ENCODE measurements at regions not wholly inside any gene's neighbourhood (a gene's known extent, or its start where the extent isn't known, plus 50 kb on each side); places are given as distances from the start of the nearest gene placed in this dataset.

DNA sequence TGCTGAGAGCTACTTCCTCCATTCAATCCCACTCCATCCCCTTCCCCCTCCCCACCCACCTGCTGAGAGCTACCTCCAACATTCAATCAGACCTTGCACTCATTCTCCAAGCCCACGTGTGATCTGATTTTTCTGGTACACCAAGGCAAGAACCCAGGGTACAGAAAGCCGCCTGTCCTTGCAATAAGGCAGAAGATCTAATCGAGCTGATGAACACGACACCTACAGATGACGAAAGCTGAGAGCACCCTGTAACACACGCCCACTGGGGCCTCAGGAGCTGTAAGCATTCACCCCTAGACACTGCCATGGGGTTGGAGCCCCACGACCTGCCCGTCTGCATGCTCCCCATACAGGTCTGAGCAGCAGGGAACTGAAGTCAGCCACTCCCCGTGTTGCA is 58.3 kb downstream of the TRIML1 start:
- no peaks in the 10 kb centered on the region for H3K4me1 Mint-ChIP-seq (ENCODE audit: low read depth)
- H3K27ac Mint-ChIP-seq: no peak overlapping the region
- H3K36me3 Mint-ChIP-seq (ENCODE audit: low read depth): no peaks in the 10 kb centered on the region
- H3K4me3 Mint-ChIP-seq: no peak overlapping the region
- H3K9me3 Mint-ChIP-seq: peaks cover 15% of the 10 kb centered on the region
- no peaks in the 10 kb centered on the region for H3K27me3 Mint-ChIP-seq

- H3K4me1 Mint-ChIP-seq (ENCODE audit: low read depth): no peaks in the 10 kb centered on the region
- H3K36me3 Mint-ChIP-seq (ENCODE audit: low read depth): no peaks in the 10 kb centered on the region
- H3K4me3 Mint-ChIP-seq: no peak overlapping the region
- no peak overlapping the region for H3K27ac Mint-ChIP-seq
- peaks cover 14% of the 10 kb centered on the region for H3K9me3 Mint-ChIP-seq
- no peaks in the 10 kb centered on the region for H3K27me3 Mint-ChIP-seq
These were observed 59.9 kb downstream of the TRIML1 start for GRCh38 chr4:188198982-188199792.

DNA sequence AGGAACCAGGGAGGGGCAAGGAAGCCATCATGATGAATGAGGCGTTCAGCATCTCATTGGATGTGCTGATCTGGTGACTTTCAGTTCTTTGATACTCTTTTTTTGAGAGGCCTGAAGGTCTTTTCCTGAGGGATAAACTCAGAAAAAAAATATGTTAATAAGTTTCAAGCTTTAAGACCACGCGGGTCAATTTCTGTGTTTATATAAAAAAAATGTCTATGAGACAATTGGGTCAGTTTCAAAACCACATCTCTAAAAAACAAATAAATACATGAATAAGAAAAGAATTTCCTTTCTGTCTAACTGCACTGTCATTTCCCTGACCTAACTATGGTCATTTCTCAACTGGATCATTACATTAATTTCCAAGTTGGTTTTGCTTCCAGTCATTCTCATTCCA is 62.6 kb downstream of the TRIML1 start:
- H3K36me3 Mint-ChIP-seq (ENCODE audit: low read depth): no peaks in the 10 kb centered on the region
- H3K27ac Mint-ChIP-seq: no peak overlapping the region
- no peak overlapping the region for H3K4me3 Mint-ChIP-seq
- H3K9me3 Mint-ChIP-seq: peaks cover 17% of the 10 kb centered on the region
- H3K4me1 Mint-ChIP-seq (ENCODE audit: low read depth): no peaks in the 10 kb centered on the region
- H3K27me3 Mint-ChIP-seq: no peaks in the 10 kb centered on the region

GRCh38 chr4:188206783-188207182 is 67.5 kb downstream of the TRIML1 start:
- H3K27ac Mint-ChIP-seq: no peak overlapping the region
- no peaks in the 10 kb centered on the region for H3K27me3 Mint-ChIP-seq
- no peaks in the 10 kb centered on the region for H3K4me1 Mint-ChIP-seq (ENCODE audit: low read depth)
- no peaks in the 10 kb centered on the region for H3K36me3 Mint-ChIP-seq (ENCODE audit: low read depth)
- H3K9me3 Mint-ChIP-seq: peaks cover 16% of the 10 kb centered on the region
- H3K4me3 Mint-ChIP-seq: no peak overlapping the region

DNA sequence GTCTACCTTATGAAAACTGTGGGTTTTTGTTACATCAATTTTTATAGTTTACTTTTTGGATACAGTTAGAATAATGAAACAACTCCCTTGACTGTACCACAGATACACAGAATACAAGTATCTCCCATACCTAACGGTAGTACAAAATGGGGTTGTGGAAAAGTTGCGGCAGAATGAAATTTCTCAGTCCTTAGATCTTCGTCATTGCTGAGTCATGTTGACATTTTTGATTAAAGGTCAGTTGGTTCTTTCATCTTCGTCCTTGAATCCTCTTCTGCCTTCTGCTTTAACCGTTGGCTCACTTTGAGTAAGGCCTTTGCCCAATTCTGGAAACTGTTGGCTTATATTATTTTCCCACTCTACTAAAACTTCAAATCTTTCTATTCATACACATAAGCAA is 75.6 kb downstream of the TRIML1 start:
- H3K27me3 Mint-ChIP-seq: no peaks in the 10 kb centered on the region
- H3K36me3 Mint-ChIP-seq (ENCODE audit: low read depth): no peaks in the 10 kb centered on the region
- no peaks in the 10 kb centered on the region for H3K4me1 Mint-ChIP-seq (ENCODE audit: low read depth)
- no peak overlapping the region for H3K27ac Mint-ChIP-seq
- no peak overlapping the region for H3K4me3 Mint-ChIP-seq
- peaks cover 16% of the 10 kb centered on the region for H3K9me3 Mint-ChIP-seq

GRCh38 chr4:188218392-188218791 is 79.2 kb downstream of the TRIML1 start:
- H3K27ac Mint-ChIP-seq: no peak overlapping the region
- no peak overlapping the region for H3K4me3 Mint-ChIP-seq
- H3K4me1 Mint-ChIP-seq (ENCODE audit: low read depth): no peaks in the 10 kb centered on the region
- peaks cover 8% of the 10 kb centered on the region for H3K9me3 Mint-ChIP-seq
- H3K27me3 Mint-ChIP-seq: no peaks in the 10 kb centered on the region
- no peaks in the 10 kb centered on the region for H3K36me3 Mint-ChIP-seq (ENCODE audit: low read depth)

- H3K36me3 Mint-ChIP-seq (ENCODE audit: low read depth): no peaks in the 10 kb centered on the region
- H3K4me1 Mint-ChIP-seq (ENCODE audit: low read depth): no peaks in the 10 kb centered on the region
- H3K27ac Mint-ChIP-seq: no peak overlapping the region
- no peaks in the 10 kb centered on the region for H3K27me3 Mint-ChIP-seq
- H3K9me3 Mint-ChIP-seq: peaks cover 8% of the 10 kb centered on the region
- H3K4me3 Mint-ChIP-seq: no peak overlapping the region
These were observed 80.8 kb downstream of the TRIML1 start for GRCh38 chr4:188220006-188220405.

- H3K27ac Mint-ChIP-seq: no peak overlapping the region
- H3K9me3 Mint-ChIP-seq: peaks cover 14% of the 10 kb centered on the region
- no peak overlapping the region for H3K4me3 Mint-ChIP-seq
- no peaks in the 10 kb centered on the region for H3K4me1 Mint-ChIP-seq (ENCODE audit: low read depth)
- H3K27me3 Mint-ChIP-seq: no peaks in the 10 kb centered on the region
- H3K36me3 Mint-ChIP-seq (ENCODE audit: low read depth): no peaks in the 10 kb centered on the region
These were observed 81.8 kb downstream of the TRIML1 start for GRCh38 chr4:188221090-188221489.

DNA sequence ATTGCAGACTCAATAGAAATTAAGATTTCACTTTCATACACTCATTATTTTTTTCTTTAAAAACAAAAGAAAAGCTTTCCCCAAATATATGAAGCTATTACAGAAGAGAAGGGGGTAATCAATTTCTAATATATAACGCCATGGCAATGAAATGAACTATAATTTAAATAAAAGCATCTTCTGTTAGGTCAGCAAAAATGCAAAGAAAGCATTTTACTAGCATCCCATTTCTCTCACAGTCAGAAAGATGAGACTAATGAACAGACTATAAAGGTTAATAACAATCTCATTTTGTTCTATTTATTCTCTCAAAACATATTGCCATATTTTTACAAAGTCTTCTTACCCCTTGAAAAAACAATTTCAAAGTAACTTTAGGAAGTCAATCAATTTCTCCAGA is 89.0 kb downstream of the TRIML1 start:
- Mint-ChIP-seq H3K9me3 (peaks cover 14% of the 10 kb centered on the region), H3K4me3 (no peak overlapping the region), H3K27ac (no peak overlapping the region), H3K4me1 (ENCODE audit: low read depth) (no peaks in the 10 kb centered on the region), H3K36me3 (ENCODE audit: low read depth) (no peaks in the 10 kb centered on the region), H3K27me3 (no peaks in the 10 kb centered on the region)

DNA sequence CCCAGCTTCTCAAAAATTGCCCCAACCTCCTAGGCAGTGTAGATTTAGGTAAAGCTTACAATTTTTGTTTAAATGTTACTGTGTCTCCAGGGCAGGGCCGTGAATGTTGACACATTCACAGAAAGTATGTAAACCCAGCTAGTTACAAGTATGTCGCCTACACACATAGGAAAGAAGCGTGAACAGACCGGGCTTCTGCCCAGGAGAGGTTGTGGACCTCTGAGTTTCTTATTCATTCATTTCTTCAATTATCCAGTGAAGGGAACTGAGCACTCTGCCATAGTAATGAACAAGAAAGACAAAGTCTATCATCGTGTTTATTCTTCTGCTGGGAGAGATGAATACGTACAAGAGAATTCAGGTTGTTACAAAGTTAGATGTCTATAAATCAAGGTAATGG is 93.2 kb downstream of the TRIML1 start:
- peaks cover 7% of the 10 kb centered on the region for H3K9me3 Mint-ChIP-seq
- no peaks in the 10 kb centered on the region for H3K27me3 Mint-ChIP-seq
- H3K4me3 Mint-ChIP-seq: no peak overlapping the region
- H3K36me3 Mint-ChIP-seq (ENCODE audit: low read depth): no peaks in the 10 kb centered on the region
- H3K4me1 Mint-ChIP-seq (ENCODE audit: low read depth): no peaks in the 10 kb centered on the region
- no peak overlapping the region for H3K27ac Mint-ChIP-seq

- Mint-ChIP-seq H3K9me3 (peaks cover 4% of the 10 kb centered on the region), H3K4me3 (no peak overlapping the region), H3K27me3 (no peaks in the 10 kb centered on the region), H3K36me3 (ENCODE audit: low read depth) (no peaks in the 10 kb centered on the region), H3K4me1 (ENCODE audit: low read depth) (no peaks in the 10 kb centered on the region), H3K27ac (no peak overlapping the region)
These were observed 102.8 kb downstream of the TRIML1 start for GRCh38 chr4:188242041-188242440.

- no peaks in the 10 kb centered on the region for H3K9me3 Mint-ChIP-seq
- H3K27ac Mint-ChIP-seq: no peak overlapping the region
- H3K27me3 Mint-ChIP-seq: no peaks in the 10 kb centered on the region
- no peaks in the 10 kb centered on the region for H3K4me1 Mint-ChIP-seq (ENCODE audit: low read depth)
- no peak overlapping the region for H3K4me3 Mint-ChIP-seq
- no peaks in the 10 kb centered on the region for H3K36me3 Mint-ChIP-seq (ENCODE audit: low read depth)
These were observed 106.4 kb downstream of the TRIML1 start for GRCh38 chr4:188245651-188246050.

GRCh38 chr4:188246488-188246887 is 107.2 kb downstream of the TRIML1 start:
- no peaks in the 10 kb centered on the region for H3K9me3 Mint-ChIP-seq
- no peaks in the 10 kb centered on the region for H3K36me3 Mint-ChIP-seq (ENCODE audit: low read depth)
- H3K4me3 Mint-ChIP-seq: no peak overlapping the region
- no peaks in the 10 kb centered on the region for H3K4me1 Mint-ChIP-seq (ENCODE audit: low read depth)
- no peak overlapping the region for H3K27ac Mint-ChIP-seq
- H3K27me3 Mint-ChIP-seq: no peaks in the 10 kb centered on the region

DNA sequence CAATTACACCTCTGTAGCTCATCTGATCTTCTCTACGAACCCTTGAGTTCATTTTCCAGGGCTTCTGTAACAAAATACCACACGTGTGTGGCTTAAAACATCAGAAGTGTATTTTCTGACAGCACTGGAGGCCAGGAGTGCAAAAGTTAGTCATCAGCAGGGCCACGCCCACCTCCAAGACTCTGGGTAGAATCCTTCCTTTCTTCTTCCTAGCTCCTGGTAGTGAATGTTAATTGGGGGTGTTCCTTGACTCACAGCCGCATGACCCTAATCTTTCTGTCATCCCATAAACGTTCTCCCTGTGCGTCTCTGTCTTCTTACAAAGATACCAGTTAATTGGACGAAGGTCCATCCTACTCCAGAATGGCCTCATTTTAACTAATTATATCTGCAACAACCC is 115.0 kb downstream of the TRIML1 start:
- Mint-ChIP-seq H3K27me3 (no peaks in the 10 kb centered on the region), H3K27ac (no peak overlapping the region), H3K36me3 (ENCODE audit: low read depth) (no peaks in the 10 kb centered on the region), H3K9me3 (no peaks in the 10 kb centered on the region), H3K4me1 (ENCODE audit: low read depth) (no peaks in the 10 kb centered on the region), H3K4me3 (no peak overlapping the region)

DNA sequence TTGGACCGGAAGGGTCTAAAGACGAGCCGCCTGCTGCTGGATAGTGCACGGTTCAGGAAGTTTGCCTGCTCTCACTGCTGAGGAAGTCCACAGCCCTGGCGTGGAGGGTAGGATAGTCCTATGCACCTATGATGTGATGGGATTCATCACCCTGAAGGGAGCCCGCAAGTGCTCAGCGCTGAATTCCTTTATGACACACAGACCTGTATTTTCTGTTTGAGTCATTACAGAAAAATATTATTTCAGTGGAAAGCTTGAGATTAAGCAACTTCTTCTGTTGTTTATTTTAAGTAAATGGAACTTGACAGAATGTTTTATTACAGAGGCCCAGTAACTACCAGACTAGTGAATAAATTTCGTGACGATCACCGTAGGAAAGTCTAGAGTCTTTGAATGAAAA is 123.2 kb downstream of the TRIML1 start:
- no peak overlapping the region for H3K27ac Mint-ChIP-seq
- H3K4me3 Mint-ChIP-seq: no peak overlapping the region
- no peaks in the 10 kb centered on the region for H3K36me3 Mint-ChIP-seq (ENCODE audit: low read depth)
- H3K27me3 Mint-ChIP-seq: no peaks in the 10 kb centered on the region
- peaks cover 22% of the 10 kb centered on the region for H3K9me3 Mint-ChIP-seq
- H3K4me1 Mint-ChIP-seq (ENCODE audit: low read depth): no peaks in the 10 kb centered on the region

GRCh38 chr4:188263321-188263720 is 124.1 kb downstream of the TRIML1 start:
- Mint-ChIP-seq H3K36me3 (ENCODE audit: low read depth) (no peaks in the 10 kb centered on the region), H3K27ac (no peak overlapping the region), H3K4me1 (ENCODE audit: low read depth) (no peaks in the 10 kb centered on the region), H3K9me3 (peaks cover 24% of the 10 kb centered on the region), H3K27me3 (no peaks in the 10 kb centered on the region), H3K4me3 (no peak overlapping the region)
